ENCODE measurements at regions not wholly inside any gene's neighbourhood (a gene's known extent, or its start where the extent isn't known, plus 50 kb on each side); places are given as distances from the start of the nearest gene placed in this dataset.

DNA sequence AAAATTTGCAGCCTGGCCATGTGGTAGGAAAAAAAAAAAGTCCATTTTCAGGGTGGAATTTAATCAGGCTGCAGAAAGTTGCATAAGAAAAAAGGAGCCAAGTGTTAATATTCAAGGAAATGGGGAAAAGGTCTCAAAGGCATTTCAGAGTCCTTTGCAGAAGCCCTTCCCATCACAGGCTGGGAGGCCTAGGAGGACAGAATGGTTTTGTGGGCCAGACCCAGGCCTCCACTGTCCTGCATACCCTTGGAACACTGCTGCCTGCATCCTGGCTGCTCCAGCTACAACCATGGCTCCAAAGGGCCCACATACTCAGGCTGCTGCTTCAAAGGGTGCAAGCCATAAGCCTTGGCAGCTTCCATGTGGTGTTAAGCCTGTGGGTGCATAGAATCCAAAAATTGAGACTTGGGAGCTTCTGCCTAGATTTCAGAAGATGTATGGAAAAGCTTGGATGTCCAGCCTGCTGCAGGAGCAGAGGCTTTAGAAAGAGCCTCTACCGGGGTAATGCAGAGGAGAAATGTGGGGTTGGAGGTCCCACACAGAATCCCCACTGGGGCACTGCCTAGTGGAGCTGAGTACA lies 239.0 kb upstream of the STXBP5 start:
- Histone ChIP-seq H3K27me3 (replicated peaks in 2 of 5; ENCODE audit: control insufficient read depth in 4 of 5, insufficient read depth in 5 of 5, low read length in 4 of 5) (no peaks in the 10 kb centered on the region), H3K36me3 (ENCODE audit: control insufficient read depth in 4 of 4, insufficient read depth in 4 of 4, low read length in 3 of 4) (no peaks in the 10 kb centered on the region), H3K4me3 (ENCODE audit: control insufficient read depth in 1 of 7, extremely low read depth in 1 of 7, insufficient read depth in 4 of 7, low read depth in 2 of 7, low read length in 6 of 7) (peak overlapping the region in 1 of 7 experiments; percentile 14), H3K4me1 (ENCODE audit: control extremely low read depth in 1 of 4, control insufficient read depth in 4 of 4, insufficient read depth in 4 of 4, low read length in 3 of 4) (no peaks in the 10 kb centered on the region), H3K9me3 (ENCODE audit: control extremely low read depth in 1 of 5, control insufficient read depth in 4 of 5, insufficient read depth in 2 of 5, low read depth in 1 of 5, low read length in 4 of 5) (peaks cover 0 to 24% (median 13%) of the 10 kb centered on the region in 5 experiments), H3K27ac (ENCODE audit: insufficient read depth in 1 of 2, low read depth in 1 of 2, low read length in 2 of 2, poor library complexity in 1 of 2, severe bottlenecking in 2 of 2) (no peak overlapping the region)
- 100% methylated on average over 1 of the region's 1 CpG for WGBS (ENCODE audit: insufficient coverage)
- peak in 1 of 3 donors; percentile 18 for DNase-seq
- POLR2A ChIA-PET: no interaction called here
- CTCF ChIA-PET: no interaction called here

DNA sequence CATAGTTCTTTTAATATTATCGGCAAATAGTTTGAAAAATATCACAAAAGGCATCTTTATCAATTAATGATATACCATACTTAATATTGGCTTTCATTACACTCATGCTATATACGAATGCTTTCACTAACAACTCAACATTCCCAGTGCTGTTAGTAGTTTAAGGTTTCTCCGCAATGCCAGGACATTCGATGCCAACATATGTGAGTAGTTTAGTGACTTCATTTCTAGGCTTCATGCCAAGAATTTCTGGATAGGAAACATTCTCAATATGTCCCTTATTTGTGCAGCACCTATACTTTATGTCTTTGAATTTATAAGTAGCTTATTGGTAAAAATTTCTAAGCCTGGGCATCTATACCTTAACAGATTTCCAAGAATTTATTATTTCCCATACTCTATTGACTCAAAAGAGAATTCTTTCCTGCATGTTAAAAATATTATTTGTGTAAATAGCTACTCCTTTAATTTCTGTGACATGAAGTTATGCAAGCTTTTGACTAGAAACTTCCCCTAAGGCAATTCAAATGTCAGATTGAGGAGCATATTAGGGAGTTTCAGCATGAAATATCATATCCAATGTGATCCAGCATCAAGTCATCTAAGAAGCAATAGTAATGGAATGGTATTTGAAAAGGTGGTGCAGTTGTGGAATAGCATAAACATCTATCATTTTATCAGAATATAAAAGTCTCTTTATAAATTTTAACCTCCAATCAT lies 236.0 kb upstream of the STXBP5 start:
- no CpG with 5 or more reads among the region's 4 CpGs for WGBS (ENCODE audit: insufficient coverage)
- Histone ChIP-seq H3K36me3 (ENCODE audit: control insufficient read depth in 4 of 4, insufficient read depth in 4 of 4, low read length in 3 of 4) (no peaks in the 10 kb centered on the region), H3K9me3 (ENCODE audit: control extremely low read depth in 1 of 5, control insufficient read depth in 4 of 5, insufficient read depth in 2 of 5, low read depth in 1 of 5, low read length in 4 of 5) (peaks cover 0 to 24% (median 13%) of the 10 kb centered on the region in 5 experiments), H3K4me3 (ENCODE audit: control insufficient read depth in 1 of 7, extremely low read depth in 1 of 7, insufficient read depth in 4 of 7, low read depth in 2 of 7, low read length in 6 of 7) (no peak overlapping the region), H3K4me1 (ENCODE audit: control extremely low read depth in 1 of 4, control insufficient read depth in 4 of 4, insufficient read depth in 4 of 4, low read length in 3 of 4) (no peaks in the 10 kb centered on the region), H3K27me3 (replicated peaks in 2 of 5; ENCODE audit: control insufficient read depth in 4 of 5, insufficient read depth in 5 of 5, low read length in 4 of 5) (no peaks in the 10 kb centered on the region), H3K27ac (ENCODE audit: insufficient read depth in 1 of 2, low read depth in 1 of 2, low read length in 2 of 2, poor library complexity in 1 of 2, severe bottlenecking in 2 of 2) (no peak overlapping the region)
- CTCF ChIA-PET: no interaction called here
- peak in 1 of 3 donors; percentile 10 for DNase-seq
- POLR2A ChIA-PET: no interaction called here

DNA sequence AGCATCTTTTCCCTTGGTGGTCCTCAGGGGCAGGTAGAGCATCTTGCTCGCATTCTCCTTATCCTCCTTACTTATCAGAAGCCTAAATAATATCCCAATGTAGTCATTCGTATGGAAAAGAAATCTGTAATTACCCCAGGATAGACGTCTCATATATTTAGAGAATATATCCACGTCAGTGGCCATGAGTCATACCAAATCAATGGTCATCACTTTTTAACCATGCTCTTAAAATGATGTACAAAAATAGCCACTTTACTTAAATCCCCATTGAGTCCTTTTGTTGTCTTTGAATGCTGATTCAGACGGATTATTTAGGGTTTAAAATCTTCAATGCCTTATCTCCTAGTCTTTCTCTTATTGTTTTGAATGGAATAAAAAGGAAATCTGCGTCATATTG lies 231.7 kb upstream of the STXBP5 start:
- ChIA-PET CTCF (no interaction called here), POLR2A (no interaction called here)
- Histone ChIP-seq H3K9me3 (ENCODE audit: control extremely low read depth in 1 of 5, control insufficient read depth in 4 of 5, insufficient read depth in 2 of 5, low read depth in 1 of 5, low read length in 4 of 5) (no peaks in the 10 kb centered on the region), H3K27ac (ENCODE audit: insufficient read depth in 1 of 2, low read depth in 1 of 2, low read length in 2 of 2, poor library complexity in 1 of 2, severe bottlenecking in 2 of 2) (no peak overlapping the region), H3K4me1 (ENCODE audit: control extremely low read depth in 1 of 4, control insufficient read depth in 4 of 4, insufficient read depth in 4 of 4, low read length in 3 of 4) (no peaks in the 10 kb centered on the region), H3K27me3 (replicated peaks in 2 of 5; ENCODE audit: control insufficient read depth in 4 of 5, insufficient read depth in 5 of 5, low read length in 4 of 5) (no peaks in the 10 kb centered on the region), H3K36me3 (ENCODE audit: control insufficient read depth in 4 of 4, insufficient read depth in 4 of 4, low read length in 3 of 4) (no peaks in the 10 kb centered on the region), H3K4me3 (ENCODE audit: control insufficient read depth in 1 of 7, extremely low read depth in 1 of 7, insufficient read depth in 4 of 7, low read depth in 2 of 7, low read length in 6 of 7) (no peak overlapping the region)
- DNase-seq: no peak
- WGBS (ENCODE audit: insufficient coverage): 100% methylated on average over 4 of the region's 6 CpGs

DNA sequence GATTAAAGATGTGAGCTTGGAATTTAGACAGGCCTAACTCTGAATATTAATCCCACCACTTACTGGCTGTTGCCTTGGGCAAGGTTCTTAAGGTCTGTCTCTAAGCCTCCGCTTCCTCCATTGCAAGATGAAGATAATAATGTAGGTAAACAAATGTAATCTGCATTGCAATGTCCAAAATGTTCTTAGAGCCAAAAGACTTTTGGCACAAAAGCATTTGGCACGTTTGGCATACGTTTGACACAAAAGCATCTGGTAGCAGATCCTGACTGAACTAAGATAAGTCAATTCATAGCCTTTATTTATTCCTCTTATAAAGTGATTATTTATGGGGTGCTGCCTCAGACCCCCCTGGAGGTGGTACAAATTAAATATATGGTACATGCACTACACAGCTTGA lies 229.9 kb upstream of the STXBP5 start:
- H3K36me3 ChIP-seq (ENCODE audit: control insufficient read depth in 4 of 4, insufficient read depth in 4 of 4, low read length in 3 of 4): no peaks in the 10 kb centered on the region
- H3K4me1 ChIP-seq (ENCODE audit: control extremely low read depth in 1 of 4, control insufficient read depth in 4 of 4, insufficient read depth in 4 of 4, low read length in 3 of 4): no peaks in the 10 kb centered on the region
- WGBS (ENCODE audit: insufficient coverage): no CpG with 5 or more reads among the region's 3 CpGs
- H3K4me3 ChIP-seq (ENCODE audit: control insufficient read depth in 1 of 7, extremely low read depth in 1 of 7, insufficient read depth in 4 of 7, low read depth in 2 of 7, low read length in 6 of 7): no peak overlapping the region
- no peak for DNase-seq
- H3K27ac ChIP-seq (ENCODE audit: insufficient read depth in 1 of 2, low read depth in 1 of 2, low read length in 2 of 2, poor library complexity in 1 of 2, severe bottlenecking in 2 of 2): no peak overlapping the region
- ChIA-PET CTCF (interaction anchor here (0.7 kb wide), 1 partner anchor 17 kb away, joined by 3 read pairs; no protein-coding TSS in a partner anchor), POLR2A (no interaction called here)
- no peaks in the 10 kb centered on the region for H3K9me3 ChIP-seq (ENCODE audit: control extremely low read depth in 1 of 5, control insufficient read depth in 4 of 5, insufficient read depth in 2 of 5, low read depth in 1 of 5, low read length in 4 of 5)
- no peaks in the 10 kb centered on the region for H3K27me3 ChIP-seq (replicated peaks in 2 of 5; ENCODE audit: control insufficient read depth in 4 of 5, insufficient read depth in 5 of 5, low read length in 4 of 5)

DNA sequence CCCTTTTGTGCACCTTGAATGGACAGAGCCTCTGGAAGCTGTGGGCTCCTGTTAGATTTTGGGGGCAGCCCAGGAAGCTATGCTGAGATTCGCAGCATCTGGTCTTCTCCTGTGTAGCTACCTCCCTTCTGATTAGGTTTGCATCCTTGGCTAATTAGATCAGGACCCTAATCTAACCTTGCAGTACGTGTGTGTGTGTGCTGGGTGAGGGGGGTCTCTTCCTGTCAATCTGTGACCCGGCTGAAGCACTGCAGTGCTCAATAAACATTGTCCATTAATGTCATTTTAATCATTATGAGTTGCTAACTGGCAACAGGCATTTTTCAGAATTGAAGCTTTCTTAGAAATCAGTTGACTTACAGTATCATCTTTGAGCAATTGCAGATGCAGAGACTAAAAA lies 229.1 kb upstream of the STXBP5 start:
- H3K4me3 ChIP-seq (ENCODE audit: control insufficient read depth in 1 of 7, extremely low read depth in 1 of 7, insufficient read depth in 4 of 7, low read depth in 2 of 7, low read length in 6 of 7): no peak overlapping the region
- WGBS (ENCODE audit: insufficient coverage): 100% methylated on average over 1 of the region's 3 CpGs
- no peaks in the 10 kb centered on the region for H3K27me3 ChIP-seq (replicated peaks in 2 of 5; ENCODE audit: control insufficient read depth in 4 of 5, insufficient read depth in 5 of 5, low read length in 4 of 5)
- no peak for DNase-seq
- ChIA-PET CTCF (no interaction called here), POLR2A (no interaction called here)
- no peaks in the 10 kb centered on the region for H3K4me1 ChIP-seq (ENCODE audit: control extremely low read depth in 1 of 4, control insufficient read depth in 4 of 4, insufficient read depth in 4 of 4, low read length in 3 of 4)
- no peaks in the 10 kb centered on the region for H3K36me3 ChIP-seq (ENCODE audit: control insufficient read depth in 4 of 4, insufficient read depth in 4 of 4, low read length in 3 of 4)
- H3K9me3 ChIP-seq (ENCODE audit: control extremely low read depth in 1 of 5, control insufficient read depth in 4 of 5, insufficient read depth in 2 of 5, low read depth in 1 of 5, low read length in 4 of 5): no peaks in the 10 kb centered on the region
- no peak overlapping the region for H3K27ac ChIP-seq (ENCODE audit: insufficient read depth in 1 of 2, low read depth in 1 of 2, low read length in 2 of 2, poor library complexity in 1 of 2, severe bottlenecking in 2 of 2)

DNA sequence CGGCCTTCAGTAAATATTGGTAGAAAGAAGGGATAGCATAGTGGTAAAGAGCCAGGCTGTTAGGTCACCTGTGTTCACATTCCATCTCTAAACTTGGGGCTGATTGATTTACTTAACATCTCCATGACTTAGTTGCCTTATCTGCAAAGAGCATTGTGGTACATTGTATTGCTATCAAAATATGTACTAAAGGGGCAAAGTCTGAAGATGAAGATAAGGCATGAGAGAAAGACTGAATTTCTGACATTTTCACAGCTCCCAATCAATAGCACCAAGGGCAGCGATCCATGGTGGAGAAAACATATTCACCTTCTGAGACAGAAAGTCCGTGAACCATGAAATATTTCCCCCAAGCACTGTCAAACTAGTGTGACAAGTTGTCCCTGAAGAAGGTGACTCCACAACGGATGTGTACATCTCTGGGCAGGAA lies 223.3 kb upstream of the STXBP5 start:
- WGBS (ENCODE audit: insufficient coverage): 100% methylated on average over 3 of the region's 4 CpGs
- Histone ChIP-seq H3K4me3 (ENCODE audit: control insufficient read depth in 1 of 7, extremely low read depth in 1 of 7, insufficient read depth in 4 of 7, low read depth in 2 of 7, low read length in 6 of 7) (no peak overlapping the region), H3K27me3 (replicated peaks in 2 of 5; ENCODE audit: control insufficient read depth in 4 of 5, insufficient read depth in 5 of 5, low read length in 4 of 5) (no peaks in the 10 kb centered on the region), H3K36me3 (ENCODE audit: control insufficient read depth in 4 of 4, insufficient read depth in 4 of 4, low read length in 3 of 4) (no peaks in the 10 kb centered on the region), H3K9me3 (ENCODE audit: control extremely low read depth in 1 of 5, control insufficient read depth in 4 of 5, insufficient read depth in 2 of 5, low read depth in 1 of 5, low read length in 4 of 5) (peaks cover 0 to 1% (median 0%) of the 10 kb centered on the region in 5 experiments), H3K27ac (ENCODE audit: insufficient read depth in 1 of 2, low read depth in 1 of 2, low read length in 2 of 2, poor library complexity in 1 of 2, severe bottlenecking in 2 of 2) (no peak overlapping the region), H3K4me1 (ENCODE audit: control extremely low read depth in 1 of 4, control insufficient read depth in 4 of 4, insufficient read depth in 4 of 4, low read length in 3 of 4) (no peaks in the 10 kb centered on the region)
- POLR2A ChIA-PET: no interaction called here
- no peak for DNase-seq
- CTCF ChIA-PET: no interaction called here

DNA sequence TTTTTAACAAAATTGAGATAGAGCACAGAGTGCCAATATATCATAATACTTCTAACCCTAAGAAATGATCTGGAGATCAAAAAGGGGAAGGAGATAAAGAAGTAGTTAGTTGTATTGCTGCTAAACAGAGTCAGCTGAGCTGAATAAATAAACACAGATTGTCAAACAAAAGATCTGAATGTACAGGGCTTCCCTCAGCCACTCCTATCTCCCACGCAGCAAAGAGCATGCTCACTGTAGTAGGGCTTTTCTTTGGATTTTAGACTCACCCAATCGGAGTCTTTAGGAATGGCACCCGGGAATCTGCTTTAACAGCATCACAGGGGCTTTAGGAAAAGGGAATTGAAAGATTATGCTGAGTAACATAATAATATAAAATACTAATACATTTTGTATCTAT lies 222.2 kb upstream of the STXBP5 start:
- ChIA-PET POLR2A (no interaction called here), CTCF (interaction anchor here (1.5 kb wide), 1 partner anchor 18 kb away, joined by 3 read pairs; no protein-coding TSS in a partner anchor)
- no CpG with 5 or more reads among the region's 3 CpGs for WGBS (ENCODE audit: insufficient coverage)

More for the DNA sequence above, 222.2 kb upstream of the STXBP5 start:
- H3K27me3 ChIP-seq (replicated peaks in 2 of 5; ENCODE audit: control insufficient read depth in 4 of 5, insufficient read depth in 5 of 5, low read length in 4 of 5): no peaks in the 10 kb centered on the region
- H3K4me3 ChIP-seq (ENCODE audit: control insufficient read depth in 1 of 7, extremely low read depth in 1 of 7, insufficient read depth in 4 of 7, low read depth in 2 of 7, low read length in 6 of 7): no peak overlapping the region
- no peak overlapping the region for H3K27ac ChIP-seq (ENCODE audit: insufficient read depth in 1 of 2, low read depth in 1 of 2, low read length in 2 of 2, poor library complexity in 1 of 2, severe bottlenecking in 2 of 2)
- peaks cover 0 to 2% (median 0%) of the 10 kb centered on the region in 5 experiments for H3K9me3 ChIP-seq (ENCODE audit: control extremely low read depth in 1 of 5, control insufficient read depth in 4 of 5, insufficient read depth in 2 of 5, low read depth in 1 of 5, low read length in 4 of 5)
- DNase-seq: no peak
- no peaks in the 10 kb centered on the region for H3K4me1 ChIP-seq (ENCODE audit: control extremely low read depth in 1 of 4, control insufficient read depth in 4 of 4, insufficient read depth in 4 of 4, low read length in 3 of 4)
- no peaks in the 10 kb centered on the region for H3K36me3 ChIP-seq (ENCODE audit: control insufficient read depth in 4 of 4, insufficient read depth in 4 of 4, low read length in 3 of 4)

Data from common myeloid progenitor, CD34-positive (primary cell).